Mesothelial cell of epicardium (in vitro differentiated cells): ENCODE measurements at regions not wholly inside any gene's neighbourhood (a gene's known extent, or its start where the extent isn't known, plus 50 kb on each side); places are given as distances from the start of the nearest gene placed in this dataset.

ENCODE experiments used
- DNase-seq, 2 experiments: peaks; one replicate each; pipeline ENCODE4 v3.0.0; 2021; ENCODE audit warnings: low spot score in 2 of 2; ENCODE audit not compliant: unreplicated experiment in 2 of 2
- H3K27ac Mint-ChIP-seq: 2 replicates; pipeline ENCODE4 v1.8.0; 2021; ENCODE audit warnings: mixed read lengths
- H3K27me3 Mint-ChIP-seq: 2 replicates; pipeline ENCODE4 v1.8.0; 2021; ENCODE audit warnings: low read depth, mixed read lengths
- H3K36me3 Mint-ChIP-seq: 2 replicates; pipeline ENCODE4 v1.8.0; 2021; ENCODE audit warnings: mixed read lengths
- H3K4me1 Mint-ChIP-seq: 2 replicates; pipeline ENCODE4 v1.8.0; 2021; ENCODE audit warnings: mixed read lengths
- H3K4me3 Mint-ChIP-seq: 2 replicates; pipeline ENCODE4 v1.8.0; 2021; ENCODE audit warnings: mild to moderate bottlenecking, moderate library complexity, mixed read lengths
- H3K9me3 Mint-ChIP-seq: 2 replicates; pipeline ENCODE4 v1.8.0; 2021; ENCODE audit warnings: mixed read lengths
- TF ChIP-seq, protein P1 (sequence below): fragments of 200-600 bp; sonication (generic); IDR thresholded peaks from one replicate; pipeline ENCODE4 v1.5.0; 2021; ENCODE audit warnings: antibody characterized with exemption; ENCODE audit not compliant: unreplicated experiment

DNA sequence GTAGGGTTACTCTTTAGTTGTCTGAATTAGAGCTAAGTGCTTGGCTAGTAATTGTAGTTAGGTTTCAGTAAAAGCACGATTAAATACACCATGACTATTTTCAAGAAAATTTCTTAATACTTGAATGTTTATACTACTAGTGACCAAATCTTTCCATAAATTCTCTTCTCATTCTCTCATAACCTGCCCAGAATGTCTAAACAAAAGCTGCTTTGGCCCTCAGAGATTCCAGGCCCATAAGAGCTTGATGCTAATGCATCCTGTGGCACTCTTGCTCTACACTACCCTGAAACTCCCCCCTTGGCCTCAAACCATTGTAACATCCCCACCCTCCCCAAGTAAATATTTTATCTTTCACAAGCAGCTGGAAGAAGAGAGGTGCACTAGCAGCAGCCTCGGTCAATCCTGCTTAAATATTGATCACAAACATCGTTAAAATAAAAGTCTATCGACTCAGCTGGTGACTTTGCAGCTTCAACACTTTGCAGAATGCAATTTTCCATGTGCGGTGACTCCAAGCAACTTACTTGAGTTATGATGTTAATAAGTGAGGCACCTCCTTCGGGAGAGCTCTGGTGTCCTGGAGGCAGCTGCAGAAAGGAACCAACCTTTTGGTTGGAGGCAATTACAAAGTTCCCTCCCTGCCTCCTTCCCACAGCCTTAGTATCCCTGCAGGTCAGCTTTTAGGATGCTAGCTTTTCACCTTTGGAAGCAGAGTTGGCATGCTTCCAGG is 315.6 kb upstream of the PLXNA2 start:
- H3K27me3 Mint-ChIP-seq = no peaks in the 10 kb centered on the region
- H3K4me3 Mint-ChIP-seq = no peak overlapping the region
- no peak for DNase-seq
- TF ChIP-seq, protein P1, sequence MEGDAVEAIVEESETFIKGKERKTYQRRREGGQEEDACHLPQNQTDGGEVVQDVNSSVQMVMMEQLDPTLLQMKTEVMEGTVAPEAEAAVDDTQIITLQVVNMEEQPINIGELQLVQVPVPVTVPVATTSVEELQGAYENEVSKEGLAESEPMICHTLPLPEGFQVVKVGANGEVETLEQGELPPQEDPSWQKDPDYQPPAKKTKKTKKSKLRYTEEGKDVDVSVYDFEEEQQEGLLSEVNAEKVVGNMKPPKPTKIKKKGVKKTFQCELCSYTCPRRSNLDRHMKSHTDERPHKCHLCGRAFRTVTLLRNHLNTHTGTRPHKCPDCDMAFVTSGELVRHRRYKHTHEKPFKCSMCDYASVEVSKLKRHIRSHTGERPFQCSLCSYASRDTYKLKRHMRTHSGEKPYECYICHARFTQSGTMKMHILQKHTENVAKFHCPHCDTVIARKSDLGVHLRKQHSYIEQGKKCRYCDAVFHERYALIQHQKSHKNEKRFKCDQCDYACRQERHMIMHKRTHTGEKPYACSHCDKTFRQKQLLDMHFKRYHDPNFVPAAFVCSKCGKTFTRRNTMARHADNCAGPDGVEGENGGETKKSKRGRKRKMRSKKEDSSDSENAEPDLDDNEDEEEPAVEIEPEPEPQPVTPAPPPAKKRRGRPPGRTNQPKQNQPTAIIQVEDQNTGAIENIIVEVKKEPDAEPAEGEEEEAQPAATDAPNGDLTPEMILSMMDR = no peak
- no peaks in the 10 kb centered on the region for H3K9me3 Mint-ChIP-seq
- H3K36me3 Mint-ChIP-seq = no peaks in the 10 kb centered on the region
- no peak overlapping the region for H3K27ac Mint-ChIP-seq
- peaks cover 13% of the 10 kb centered on the region for H3K4me1 Mint-ChIP-seq

GRCh38 chr1:208562151-208562960 is 318.2 kb upstream of the PLXNA2 start:
- peaks cover 6% of the 10 kb centered on the region for H3K4me1 Mint-ChIP-seq
- no peak overlapping the region for H3K27ac Mint-ChIP-seq
- no peaks in the 10 kb centered on the region for H3K36me3 Mint-ChIP-seq
- TF ChIP-seq, protein P1 = no peak
- DNase-seq = no peak
- no peaks in the 10 kb centered on the region for H3K27me3 Mint-ChIP-seq
- no peak overlapping the region for H3K4me3 Mint-ChIP-seq
- H3K9me3 Mint-ChIP-seq = no peaks in the 10 kb centered on the region

DNA sequence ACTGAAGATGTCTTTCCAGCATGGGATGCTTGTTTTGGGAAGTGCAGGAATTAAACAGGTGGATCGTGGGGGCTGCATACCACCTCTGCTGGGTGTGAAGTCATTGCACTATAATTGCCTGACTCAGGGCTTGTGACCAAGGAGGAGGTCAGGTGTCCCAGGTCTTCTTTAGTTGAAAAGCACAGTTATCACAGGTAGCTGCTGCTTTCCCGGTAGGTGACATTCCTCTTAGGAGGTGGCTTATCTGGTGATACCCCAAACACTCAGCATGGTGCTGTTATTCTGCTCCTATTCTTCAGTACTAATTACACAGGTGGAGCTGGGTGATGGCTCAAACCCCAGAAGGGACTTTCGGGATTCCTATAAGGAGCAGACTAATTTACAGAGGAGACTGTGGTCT is 320.3 kb upstream of the PLXNA2 start:
- no peak overlapping the region for H3K27ac Mint-ChIP-seq
- no peaks in the 10 kb centered on the region for H3K36me3 Mint-ChIP-seq
- TF ChIP-seq, protein P1 = no peak
- H3K27me3 Mint-ChIP-seq = peaks cover 5% of the 10 kb centered on the region
- H3K9me3 Mint-ChIP-seq = peaks cover under 1% of the 10 kb centered on the region
- no peak overlapping the region for H3K4me3 Mint-ChIP-seq
- no peak for DNase-seq
- peaks cover 1% of the 10 kb centered on the region for H3K4me1 Mint-ChIP-seq

- DNase-seq = no peak
- TF ChIP-seq, protein P1 = no peak
- H3K9me3 Mint-ChIP-seq = peaks cover 10% of the 10 kb centered on the region
- no peak overlapping the region for H3K4me3 Mint-ChIP-seq
- H3K4me1 Mint-ChIP-seq = peaks cover 1% of the 10 kb centered on the region
- no peaks in the 10 kb centered on the region for H3K36me3 Mint-ChIP-seq
- no peak overlapping the region for H3K27ac Mint-ChIP-seq
- H3K27me3 Mint-ChIP-seq = peaks cover 5% of the 10 kb centered on the region
Observed at GRCh38 chr1:208565756-208566440, 321.7 kb upstream of the PLXNA2 start.

DNA sequence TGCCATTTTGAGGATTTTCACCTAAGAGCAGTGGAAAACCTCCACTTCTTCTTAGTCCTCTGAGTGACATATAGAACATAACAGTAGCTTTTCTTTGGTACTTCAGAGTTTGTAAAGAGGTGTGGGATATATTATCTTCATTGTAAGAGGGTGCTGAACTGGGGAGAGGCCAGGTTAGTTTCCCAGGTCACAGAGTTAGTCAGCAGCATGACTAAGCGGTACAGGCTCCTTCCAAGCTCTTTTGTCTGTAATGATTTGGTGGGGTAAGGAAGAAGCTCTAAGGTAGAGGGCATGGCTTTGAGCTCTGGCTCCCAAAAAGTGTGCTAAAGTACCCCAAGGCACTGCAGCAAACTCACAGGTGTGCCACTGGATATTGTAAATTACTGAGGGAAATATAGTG is 325.0 kb upstream of the PLXNA2 start:
- Mint-ChIP-seq H3K27me3 (peaks cover 5% of the 10 kb centered on the region), H3K36me3 (no peaks in the 10 kb centered on the region), H3K27ac (no peak overlapping the region), H3K9me3 (peaks cover 10% of the 10 kb centered on the region), H3K4me3 (no peak overlapping the region), H3K4me1 (no peaks in the 10 kb centered on the region)
- no peak for DNase-seq
- TF ChIP-seq, protein P1 = no peak
